ENCODE measurements at regions not wholly inside any gene's neighbourhood (a gene's known extent, or its start where the extent isn't known, plus 50 kb on each side); places are given as distances from the start of the nearest gene placed in this dataset.

GRCh38 chr13:50761406-50761805 lies 82.1 kb downstream of the DLEU7 start:
- TF ChIP-seq GATA2 (IDR thresholded peaks at IDR 0.05; ENCODE audit: low read depth, low read length) (no peak), GATA3 (IDR thresholded peaks at IDR 0.05; ENCODE audit: low read depth, low read length) (no peak)

- TF ChIP-seq GATA2 (IDR thresholded peaks at IDR 0.05; ENCODE audit: low read depth, low read length): no peak
- TF ChIP-seq GATA3 (IDR thresholded peaks at IDR 0.05; ENCODE audit: low read depth, low read length): no peak
These were observed 80.4 kb downstream of the DLEU7 start for GRCh38 chr13:50762969-50763567.

- TF ChIP-seq GATA2 (IDR thresholded peaks at IDR 0.05; ENCODE audit: low read depth, low read length): no peak
- no peak for TF ChIP-seq GATA3 (IDR thresholded peaks at IDR 0.05; ENCODE audit: low read depth, low read length)
These were observed 77.5 kb downstream of the DLEU7 start for GRCh38 chr13:50766013-50766412.

- TF ChIP-seq GATA2 (IDR thresholded peaks at IDR 0.05; ENCODE audit: low read depth, low read length) (no peak), GATA3 (IDR thresholded peaks at IDR 0.05; ENCODE audit: low read depth, low read length) (no peak)
These were observed 76.8 kb downstream of the DLEU7 start for GRCh38 chr13:50766695-50767094.

Measured in SH-SY5Y (cell line).